ENCODE measurements at regions not wholly inside any gene's neighbourhood (a gene's known extent, or its start where the extent isn't known, plus 50 kb on each side); places are given as distances from the start of the nearest gene placed in this dataset.

- no peak for DNase-seq
Observed at GRCh38 chr7:49102411-49102810, 178.1 kb downstream of the CDC14C start.

DNA sequence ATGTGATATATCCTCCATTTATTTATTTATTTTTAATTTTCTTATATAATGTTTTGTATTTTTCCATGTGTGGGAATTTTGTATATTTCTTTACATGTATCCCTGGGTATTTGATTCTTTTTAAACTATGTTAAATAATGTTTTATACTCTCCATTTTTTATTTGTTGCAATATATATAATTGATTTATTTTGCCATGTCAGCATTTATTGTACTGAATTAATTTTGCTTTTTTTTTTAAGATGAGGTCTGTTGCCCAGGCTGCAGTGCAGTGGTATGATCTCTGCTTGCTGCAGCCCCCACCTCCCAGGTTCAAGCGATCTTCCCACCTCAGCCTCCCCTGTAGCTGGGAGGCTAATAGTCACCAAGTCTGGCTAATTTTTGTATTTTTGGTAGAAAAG lies 187.4 kb downstream of the CDC14C start:
- DNase-seq = no peak

DNA sequence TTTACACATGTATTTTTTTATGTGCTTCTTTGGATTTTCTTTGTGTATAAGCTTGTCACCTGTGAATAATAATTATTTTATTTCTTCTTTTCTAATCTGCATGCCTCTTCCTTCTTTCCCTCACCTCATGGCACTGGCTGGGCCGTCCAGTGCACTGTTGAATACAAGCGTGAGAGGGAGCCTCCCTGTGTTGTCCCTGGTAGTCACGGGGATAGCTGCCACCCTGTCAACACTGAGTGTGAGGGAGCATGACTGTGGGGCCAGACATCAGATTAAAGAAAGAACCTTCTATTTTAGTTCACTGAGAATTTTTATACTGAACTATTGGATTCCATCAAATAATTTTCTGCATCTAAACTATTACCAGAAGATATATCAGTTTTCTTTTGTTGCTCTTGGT lies 187.9 kb downstream of the CDC14C start:
- DNase-seq = no peak

- no peak for DNase-seq
Observed at GRCh38 chr7:49112647-49113046, 188.3 kb downstream of the CDC14C start.

DNA sequence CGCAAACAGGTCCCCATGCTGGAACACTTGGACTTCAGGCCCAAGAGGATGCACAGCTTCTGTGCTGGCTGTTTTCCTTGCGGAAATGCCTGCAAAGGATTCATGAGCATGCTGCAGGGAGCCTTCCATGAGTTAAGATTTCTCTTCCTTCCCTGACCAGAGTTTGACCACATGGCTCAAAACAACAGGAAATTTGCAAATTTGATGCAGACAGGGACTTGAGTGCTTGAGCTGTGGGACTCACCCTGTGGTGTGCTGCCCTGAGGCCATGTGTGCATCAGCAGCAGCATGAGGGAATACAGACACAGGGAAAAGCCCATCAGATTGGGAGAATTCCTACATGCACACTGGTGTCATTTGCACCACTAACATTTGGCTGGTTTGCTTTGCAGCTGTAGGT lies 195.4 kb downstream of the CDC14C start:
- no peak for DNase-seq

- DNase-seq = no peak
Observed at GRCh38 chr7:49125246-49125645, 200.9 kb downstream of the CDC14C start.

- DNase-seq = no peak
Observed at GRCh38 chr7:49127359-49127913, 203.1 kb downstream of the CDC14C start.

GRCh38 chr7:49137978-49138377 lies 213.6 kb downstream of the CDC14C start:
- no peak for DNase-seq

DNA sequence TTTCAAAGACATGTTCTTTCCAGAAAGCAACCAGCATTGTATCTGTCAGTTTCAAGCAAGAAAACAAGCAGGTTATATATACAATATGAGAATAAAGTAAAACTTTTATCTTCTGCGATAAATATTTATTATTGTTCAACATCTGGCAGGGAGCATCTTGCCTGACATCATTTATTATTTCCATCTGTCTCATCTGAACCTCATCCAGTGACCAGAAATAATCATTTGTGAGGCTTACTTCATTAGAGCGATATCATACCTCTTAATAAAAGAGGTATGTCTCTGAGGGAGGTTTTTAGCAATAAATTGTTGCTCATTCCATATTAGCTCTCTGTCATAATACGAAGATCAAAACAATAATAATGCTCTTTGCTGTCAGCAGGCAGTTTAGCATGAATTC lies 226.1 kb downstream of the CDC14C start:
- DNase-seq = no peak

GRCh38 chr7:49151146-49151545 lies 226.8 kb downstream of the CDC14C start:
- DNase-seq = no peak

GRCh38 chr7:49158321-49158720 lies 234.0 kb downstream of the CDC14C start:
- DNase-seq = no peak

DNA sequence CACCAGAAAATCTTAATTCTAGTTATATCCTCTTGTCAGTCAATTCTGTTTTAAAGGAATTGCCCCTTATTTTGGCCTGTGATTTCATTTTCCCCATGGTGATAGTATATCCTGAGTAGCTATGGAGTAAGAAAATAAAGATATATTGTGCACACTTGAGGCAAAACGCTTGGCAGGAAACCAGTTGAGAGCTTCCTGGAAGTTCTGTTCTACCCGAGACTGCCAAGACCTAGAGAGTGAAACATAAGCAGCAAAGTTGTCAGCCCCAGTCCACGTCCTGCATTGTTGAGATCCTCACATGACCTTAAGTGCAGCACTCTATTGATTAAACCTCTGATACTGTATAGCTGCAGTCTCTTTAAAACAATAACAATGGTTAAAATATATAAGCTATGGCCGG lies 235.2 kb downstream of the CDC14C start:
- no peak for DNase-seq

GRCh38 chr7:49166441-49166840 lies 242.1 kb downstream of the CDC14C start:
- DNase-seq = peak; percentile 11

DNA sequence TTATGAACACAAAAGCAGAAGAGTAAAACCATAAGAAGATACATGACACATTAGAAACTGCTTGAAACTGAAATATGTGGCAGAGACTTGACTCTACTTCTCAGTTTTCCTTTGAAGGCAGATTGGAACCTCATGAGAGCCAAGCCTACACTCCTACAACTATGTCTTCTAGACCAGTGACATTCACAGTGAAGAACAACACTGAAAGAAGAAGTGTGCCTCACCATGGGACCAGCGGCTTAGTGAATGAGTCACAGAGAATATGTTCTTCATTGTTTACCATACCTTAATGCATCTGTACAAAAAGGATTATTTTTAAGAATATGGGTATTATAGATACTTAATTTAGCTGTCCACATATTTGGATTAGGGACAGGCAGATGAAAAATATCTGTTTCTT lies 248.3 kb downstream of the CDC14C start:
- DNase-seq = no peak

GRCh38 chr7:49174396-49174795 lies 250.0 kb downstream of the CDC14C start:
- no peak for DNase-seq

GRCh38 chr7:49187543-49188268 lies 263.4 kb downstream of the CDC14C start:
- DNase-seq = peak; percentile 42

DNA sequence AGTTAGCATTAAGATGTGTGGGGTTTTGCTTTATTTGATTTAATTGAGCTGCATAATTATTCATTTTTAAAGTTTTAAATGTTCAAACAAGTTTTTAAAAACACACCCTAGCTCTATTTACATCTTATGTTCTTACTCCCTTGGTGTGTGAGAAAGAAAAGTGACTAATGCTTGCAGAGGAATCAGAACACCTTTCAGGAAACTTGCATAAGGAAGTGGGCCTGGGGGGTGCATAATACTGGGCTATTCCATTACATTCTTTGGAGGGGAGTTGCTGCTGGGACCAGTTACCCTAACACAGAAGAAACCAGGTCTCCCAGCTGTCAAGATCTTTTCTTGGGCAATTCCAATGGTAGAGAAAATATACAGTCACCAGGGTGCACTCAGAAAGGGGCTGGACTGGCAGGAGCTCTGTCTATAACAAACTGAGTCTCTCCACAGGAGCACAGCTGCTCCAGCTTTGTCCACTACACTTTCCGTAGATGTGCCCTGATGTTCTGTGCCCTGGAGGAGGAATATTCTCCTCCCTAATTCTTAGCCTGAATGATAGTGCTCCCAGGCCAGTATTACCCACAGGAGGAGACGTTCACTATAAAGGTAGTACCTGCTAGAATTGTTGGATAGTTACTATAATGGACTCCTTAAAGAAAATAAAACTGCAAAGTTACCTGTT lies 304.2 kb downstream of the CDC14C start:
- DNase-seq = no peak

DNA sequence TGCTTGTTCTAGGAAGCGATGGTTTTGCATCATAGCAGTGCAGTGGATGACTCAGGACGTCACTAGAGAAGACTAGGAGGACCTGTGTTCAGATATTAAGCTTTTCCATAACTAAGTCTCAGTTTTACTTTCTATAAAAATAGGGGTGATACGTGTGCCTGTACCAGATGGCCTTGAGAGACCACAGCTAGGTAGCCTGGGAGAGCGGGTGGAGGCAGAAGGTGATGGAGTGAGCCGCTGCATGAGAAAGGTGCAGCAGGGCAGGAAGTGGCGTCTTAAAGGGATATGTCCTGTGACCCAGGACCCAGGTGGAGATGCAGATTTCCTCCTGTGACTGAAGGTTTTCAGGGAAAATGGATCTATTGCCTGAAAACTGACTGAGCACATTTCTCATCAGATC lies 304.9 kb downstream of the CDC14C start:
- DNase-seq = peak; percentile 22

DNA sequence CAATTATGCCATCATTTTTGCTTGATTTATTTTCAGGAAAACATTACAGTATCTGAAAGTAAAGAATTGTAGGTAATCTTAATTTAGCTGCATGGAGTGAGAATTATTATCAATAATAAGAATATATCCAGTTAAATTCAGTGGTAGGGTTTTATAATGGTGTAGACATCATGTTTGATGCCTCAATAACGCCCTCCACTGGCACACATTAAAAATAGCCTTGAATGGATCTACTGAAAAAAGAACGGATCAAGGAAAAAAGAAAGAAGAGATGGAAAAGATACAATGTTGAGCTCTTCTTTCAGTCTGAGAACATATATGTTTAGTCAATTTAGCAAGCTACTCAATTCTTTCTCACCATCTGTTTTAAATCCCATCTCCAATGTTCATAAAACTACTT lies 319.2 kb downstream of the CDC14C start:
- no peak for DNase-seq

DNA sequence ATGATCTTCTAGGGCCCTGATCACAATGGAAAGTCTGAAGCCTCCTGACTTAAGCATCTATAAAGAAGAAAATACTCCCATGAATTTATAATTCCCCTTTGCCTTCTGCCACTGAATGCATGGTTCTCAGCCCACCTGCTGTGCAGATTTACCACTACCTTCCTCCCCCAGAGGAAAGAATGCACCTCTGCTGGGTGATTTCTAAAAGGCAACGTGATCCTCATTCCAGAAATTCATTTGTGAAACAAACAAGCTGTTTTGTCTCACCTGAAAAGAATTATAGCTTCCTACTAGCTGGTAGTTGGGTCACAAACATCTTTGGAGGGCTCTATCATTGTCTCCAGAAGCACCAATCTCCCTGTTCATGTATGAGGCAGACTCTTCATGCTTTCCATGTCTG lies 320.2 kb downstream of the CDC14C start:
- DNase-seq = no peak

GRCh38 chr7:49245062-49245461 lies 320.7 kb downstream of the CDC14C start:
- DNase-seq = no peak

- no peak for DNase-seq
Observed at GRCh38 chr7:49247759-49248158, 323.4 kb downstream of the CDC14C start.

- no peak for DNase-seq
Observed at GRCh38 chr7:49255054-49255453, 330.7 kb downstream of the CDC14C start.

DNA sequence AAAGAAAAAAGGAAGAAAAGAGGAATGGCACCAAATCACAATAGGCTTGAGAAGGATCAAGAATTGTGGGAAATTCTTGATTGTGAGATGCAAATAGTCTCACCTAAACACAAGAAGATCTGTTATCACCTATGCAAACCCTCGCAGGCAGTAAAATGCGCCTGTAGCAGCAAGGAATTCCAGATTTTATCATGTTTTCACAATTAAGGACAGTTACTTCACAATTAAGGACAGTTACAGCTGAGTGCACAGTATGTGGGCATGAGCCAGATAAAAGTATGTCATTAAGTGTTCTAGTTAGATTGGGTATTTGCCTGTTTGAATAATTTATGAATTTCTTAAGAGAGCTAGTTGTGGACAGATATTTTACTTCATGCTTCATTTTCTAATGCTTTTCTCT lies 336.2 kb downstream of the CDC14C start:
- no peak for DNase-seq

DNA sequence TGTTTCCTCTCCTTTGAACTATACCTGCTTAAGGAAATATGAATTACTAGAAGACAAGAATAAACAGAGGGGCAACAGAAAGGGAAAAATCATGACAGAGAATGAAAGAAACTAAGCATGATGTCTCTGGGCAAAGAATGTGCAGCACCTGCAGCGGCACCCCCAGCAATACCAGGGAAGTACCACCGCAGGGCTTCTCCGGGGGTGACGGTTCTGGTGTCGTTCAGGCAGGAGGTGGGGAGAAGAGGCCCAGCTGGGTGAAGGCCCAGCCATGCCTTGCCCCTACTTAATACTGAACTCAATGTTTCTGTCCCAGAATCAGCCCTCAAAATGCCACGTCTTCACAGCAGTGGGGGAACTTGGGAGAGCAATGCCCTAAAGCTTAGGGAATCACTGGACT lies 337.6 kb downstream of the CDC14C start:
- DNase-seq = no peak

Measured in RPMI8226 (cell line).